Epidermal melanocyte (primary cell): ENCODE measurements at regions not wholly inside any gene's neighbourhood (a gene's known extent, or its start where the extent isn't known, plus 50 kb on each side); places are given as distances from the start of the nearest gene placed in this dataset.

ENCODE experiments used
- DNase-seq: peaks from one replicate; pipeline ENCODE4 v3.0.0; 2011; ENCODE audit warnings: low spot score; ENCODE audit not compliant: insufficient read length

GRCh38 chr11:112400476-112401014, 139.9 kb upstream of the PLET1 start:
- DNase-seq = no peak

- DNase-seq = no peak
Measured at GRCh38 chr11:112401036-112401769, 140.5 kb upstream of the PLET1 start.

- DNase-seq = no peak
Measured at GRCh38 chr11:112403432-112403831, 142.8 kb upstream of the PLET1 start.

GRCh38 chr11:112404112-112404511, 143.5 kb upstream of the PLET1 start:
- no peak for DNase-seq

- DNase-seq = no peak
Measured at GRCh38 chr11:112408517-112408916, 147.9 kb upstream of the PLET1 start.

GRCh38 chr11:112410325-112410724, 149.7 kb upstream of the PLET1 start:
- DNase-seq = no peak

- DNase-seq = no peak
Measured at GRCh38 chr11:112412383-112412782, 151.7 kb upstream of the PLET1 start.

- DNase-seq = no peak
Measured at GRCh38 chr11:112417339-112417738, 156.7 kb upstream of the PLET1 start.

GRCh38 chr11:112418438-112418837, 157.8 kb upstream of the PLET1 start:
- DNase-seq = no peak

- DNase-seq = no peak
Measured at GRCh38 chr11:112421879-112422278, 161.2 kb upstream of the PLET1 start.

GRCh38 chr11:112425121-112425520, 164.5 kb upstream of the PLET1 start:
- no peak for DNase-seq

- DNase-seq = no peak
Measured at GRCh38 chr11:112437096-112437495, 176.4 kb upstream of the PLET1 start.

- DNase-seq = no peak
Measured at GRCh38 chr11:112439614-112440013, 179.0 kb upstream of the PLET1 start.

GRCh38 chr11:112440518-112440917, 179.9 kb upstream of the PLET1 start:
- no peak for DNase-seq

GRCh38 chr11:112448168-112448567, 187.5 kb upstream of the PLET1 start:
- DNase-seq = no peak

- DNase-seq = no peak
Measured at GRCh38 chr11:112448806-112449205, 188.1 kb upstream of the PLET1 start.

- no peak for DNase-seq
Measured at GRCh38 chr11:112451250-112451649, 190.6 kb upstream of the PLET1 start.

GRCh38 chr11:112453601-112454577, 193.2 kb upstream of the PLET1 start:
- no peak for DNase-seq

- DNase-seq = no peak
Measured at GRCh38 chr11:112454841-112455240, 194.2 kb upstream of the PLET1 start.

- DNase-seq = no peak
Measured at GRCh38 chr11:112455791-112456190, 195.1 kb upstream of the PLET1 start.

- DNase-seq = no peak
Measured at GRCh38 chr11:112457532-112457931, 196.9 kb upstream of the PLET1 start.

- no peak for DNase-seq
Measured at GRCh38 chr11:112459001-112459400, 198.3 kb upstream of the PLET1 start.
